Tibial nerve (tissue), 4 donors: ENCODE measurements at regions not wholly inside any gene's neighbourhood (a gene's known extent, or its start where the extent isn't known, plus 50 kb on each side); places are given as distances from the start of the nearest gene placed in this dataset.

Source experiments
- DNase-seq, 2 donors: peaks; one replicate each; pipeline ENCODE4 v3.0.0-alpha.2; 2019; ENCODE audit warnings: low spot score in 2 of 2
- H3K27ac ChIP-seq, 4 donors: fragments of 200-600 bp; sonication (generic) in 3 of 4; one replicate each; pipeline ENCODE4 v1.5.1; 2017 to 2019; ENCODE audit warnings: mild to moderate bottlenecking in 1 of 4
- H3K27me3 ChIP-seq, 2 donors: fragments of 200-600 bp; sonication (generic) in 1 of 2; one replicate each; pipeline versions ENCODE4 v1.5.1 to v1.6.0; 2017 to 2019
- H3K36me3 ChIP-seq, 3 donors: fragments of 200-600 bp; sonication (generic); one replicate each; pipeline ENCODE4 v1.5.1; 2018 to 2019
- H3K4me1 ChIP-seq, 4 donors: fragments of 200-600 bp; sonication (generic) in 3 of 4; one replicate each; pipeline ENCODE4 v1.5.1; 2017 to 2019
- H3K4me3 ChIP-seq, 4 donors: fragments of 200-600 bp; sonication (generic) in 3 of 4; one replicate each; pipeline ENCODE4 v1.5.1; 2017 to 2019; ENCODE audit warnings: mild to moderate bottlenecking in 1 of 4, moderate library complexity in 1 of 4
- H3K9me3 ChIP-seq, 4 donors: fragments of 200-600 bp; sonication (generic) in 3 of 4; one replicate each; pipeline ENCODE4 v1.5.1; 2017 to 2019
- EP300 ChIP-seq, 2 donors: sonication (generic); formaldehyde crosslinking; IDR thresholded peaks; one replicate each; pipeline ENCODE4 v1.6.1; 2017; ENCODE audit warnings: antibody characterized with exemption in 2 of 2, mild to moderate bottlenecking in 1 of 2
- POLR2A ChIP-seq, 2 donors: fragments of 450-650 bp; IDR thresholded peaks; one replicate each; pipeline ENCODE4 v1.6.1; 2017; ENCODE audit warnings: antibody characterized with exemption in 2 of 2, mild to moderate bottlenecking in 2 of 2, moderate library complexity in 2 of 2
- WGBS, 2 donors: methylation state at CpG; one replicate each; pipeline ENCODE4 v1.1.5; 2018; 5-methylcytosine and 5-hydroxymethylcytosine counted together
- TF ChIP-seq, protein P1 (sequence below), 5 experiments: fragments of 200-600 bp in 3 of 5; fragments of 450-650 bp in 2 of 5; sonication (generic) in 3 of 5; IDR thresholded peaks; one replicate each; pipeline ENCODE4 v1.5.1; 2016 to 2019; ENCODE audit warnings: antibody characterized with exemption in 5 of 5, mild to moderate bottlenecking in 3 of 5, moderate library complexity in 2 of 5

GRCh38 chr20:19112828-19113227 is 99.6 kb upstream of the SLC24A3 start:
- Histone ChIP-seq H3K27ac (no peak overlapping the region), H3K4me3 (no peak overlapping the region), H3K9me3 (no peaks in the 10 kb centered on the region), H3K4me1 (no peaks in the 10 kb centered on the region), H3K27me3 (no peaks in the 10 kb centered on the region), H3K36me3 (no peaks in the 10 kb centered on the region)
- 41 to 78% methylated on average over 2 of the region's 2 CpGs for WGBS, 2 donors
- DNase-seq, result no peak
- TF ChIP-seq POLR2A (IDR thresholded peaks at IDR 0.05), result no peak
- TF ChIP-seq, protein P1, sequence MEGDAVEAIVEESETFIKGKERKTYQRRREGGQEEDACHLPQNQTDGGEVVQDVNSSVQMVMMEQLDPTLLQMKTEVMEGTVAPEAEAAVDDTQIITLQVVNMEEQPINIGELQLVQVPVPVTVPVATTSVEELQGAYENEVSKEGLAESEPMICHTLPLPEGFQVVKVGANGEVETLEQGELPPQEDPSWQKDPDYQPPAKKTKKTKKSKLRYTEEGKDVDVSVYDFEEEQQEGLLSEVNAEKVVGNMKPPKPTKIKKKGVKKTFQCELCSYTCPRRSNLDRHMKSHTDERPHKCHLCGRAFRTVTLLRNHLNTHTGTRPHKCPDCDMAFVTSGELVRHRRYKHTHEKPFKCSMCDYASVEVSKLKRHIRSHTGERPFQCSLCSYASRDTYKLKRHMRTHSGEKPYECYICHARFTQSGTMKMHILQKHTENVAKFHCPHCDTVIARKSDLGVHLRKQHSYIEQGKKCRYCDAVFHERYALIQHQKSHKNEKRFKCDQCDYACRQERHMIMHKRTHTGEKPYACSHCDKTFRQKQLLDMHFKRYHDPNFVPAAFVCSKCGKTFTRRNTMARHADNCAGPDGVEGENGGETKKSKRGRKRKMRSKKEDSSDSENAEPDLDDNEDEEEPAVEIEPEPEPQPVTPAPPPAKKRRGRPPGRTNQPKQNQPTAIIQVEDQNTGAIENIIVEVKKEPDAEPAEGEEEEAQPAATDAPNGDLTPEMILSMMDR (IDR thresholded peaks at IDR 0.05), result no peak
- no peak for TF ChIP-seq EP300 (IDR thresholded peaks at IDR 0.05)

- no peaks in the 10 kb centered on the region for H3K27me3 ChIP-seq
- no peaks in the 10 kb centered on the region for H3K36me3 ChIP-seq
- H3K4me1 ChIP-seq, result no peaks in the 10 kb centered on the region
- no peaks in the 10 kb centered on the region for H3K9me3 ChIP-seq
- TF ChIP-seq, protein P1 (IDR thresholded peaks at IDR 0.05), result no peak
- no peak for TF ChIP-seq POLR2A (IDR thresholded peaks at IDR 0.05)
- TF ChIP-seq EP300 (IDR thresholded peaks at IDR 0.05), result no peak
- DNase-seq, result no peak
- H3K4me3 ChIP-seq, result no peak overlapping the region
- no peak overlapping the region for H3K27ac ChIP-seq
- WGBS, 2 donors, result 83 to 89% methylated on average over 5 of the region's 5 CpGs
These were observed 99.0 kb upstream of the SLC24A3 start for GRCh38 chr20:19113343-19113930.

DNA sequence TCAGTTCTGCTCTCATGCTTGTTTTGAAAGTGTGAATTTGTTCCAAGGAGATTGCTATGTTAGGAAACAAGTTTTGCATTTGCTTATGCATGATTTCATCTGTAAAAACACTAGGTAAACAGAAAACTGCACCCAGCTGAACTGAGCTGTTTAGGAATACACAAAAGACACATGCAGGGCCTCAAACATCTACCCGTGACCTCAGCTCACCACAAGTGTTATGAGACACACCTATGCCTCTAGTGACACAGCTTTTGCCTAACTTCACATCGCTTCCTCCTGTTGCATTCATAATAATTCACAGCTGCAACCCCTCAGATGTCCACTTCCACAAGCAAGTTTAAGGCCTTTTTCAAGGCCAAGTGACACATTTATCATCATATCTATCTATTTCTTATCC is 98.0 kb upstream of the SLC24A3 start:
- TF ChIP-seq POLR2A (IDR thresholded peaks at IDR 0.05) (no peak), EP300 (IDR thresholded peaks at IDR 0.05) (no peak)
- TF ChIP-seq, protein P1 (IDR thresholded peaks at IDR 0.05), result no peak
- 77 to 79% methylated on average over 2 of the region's 2 CpGs for WGBS, 2 donors
- no peaks in the 10 kb centered on the region for H3K4me1 ChIP-seq
- DNase-seq, result no peak
- no peaks in the 10 kb centered on the region for H3K9me3 ChIP-seq
- no peak overlapping the region for H3K4me3 ChIP-seq
- H3K27ac ChIP-seq, result no peak overlapping the region
- no peaks in the 10 kb centered on the region for H3K27me3 ChIP-seq
- H3K36me3 ChIP-seq, result no peaks in the 10 kb centered on the region

DNA sequence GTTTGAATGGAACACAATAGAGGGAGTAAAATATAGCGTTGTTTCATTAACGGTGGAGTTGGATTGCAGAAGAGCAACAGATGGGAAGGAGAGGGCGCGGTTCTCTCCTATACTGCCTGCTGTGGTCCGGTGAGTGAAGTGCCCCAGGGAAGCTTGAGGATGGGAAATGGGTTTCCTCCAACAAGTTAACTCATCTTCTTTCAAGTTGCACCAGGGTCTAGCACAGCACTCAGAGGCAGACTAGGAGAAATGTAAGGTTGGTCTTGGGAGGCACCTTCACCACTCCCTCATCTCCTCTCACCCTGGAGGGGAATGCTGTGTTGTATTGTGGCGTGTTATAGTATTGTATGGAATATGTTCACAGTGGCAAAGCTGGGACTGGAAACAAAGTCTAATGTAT is 96.9 kb upstream of the SLC24A3 start:
- H3K27ac ChIP-seq, result no peak overlapping the region
- DNase-seq, result no peak
- TF ChIP-seq EP300 (IDR thresholded peaks at IDR 0.05) (no peak), POLR2A (IDR thresholded peaks at IDR 0.05) (no peak)
- TF ChIP-seq, protein P1 (IDR thresholded peaks at IDR 0.05), result no peak
- H3K9me3 ChIP-seq, result no peaks in the 10 kb centered on the region
- H3K36me3 ChIP-seq, result no peaks in the 10 kb centered on the region
- no peak overlapping the region for H3K4me3 ChIP-seq
- WGBS, 2 donors, result 91% methylated on average over 6 of the region's 6 CpGs
- H3K4me1 ChIP-seq, result no peaks in the 10 kb centered on the region
- H3K27me3 ChIP-seq, result no peaks in the 10 kb centered on the region

DNA sequence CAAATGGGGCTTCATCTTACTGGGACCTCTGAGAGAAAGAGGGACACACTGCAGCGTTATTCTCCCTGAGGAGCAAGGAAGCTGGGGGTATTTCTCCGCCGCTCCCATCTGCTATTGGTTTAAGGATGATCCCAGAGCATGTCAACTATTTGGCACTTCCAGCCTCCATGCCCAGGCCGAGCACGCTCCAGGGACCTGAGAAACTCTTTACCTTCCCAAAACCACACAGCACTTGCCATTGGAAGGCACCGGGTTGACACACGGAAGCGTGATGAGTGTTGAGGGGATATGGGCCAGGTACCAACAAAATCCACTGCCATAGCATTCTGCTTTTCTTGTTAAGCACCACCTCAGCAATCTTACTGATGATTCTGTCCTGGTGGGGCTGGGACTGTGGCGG is 92.4 kb upstream of the SLC24A3 start:
- Histone ChIP-seq H3K36me3 (no peaks in the 10 kb centered on the region), H3K27ac (no peak overlapping the region), H3K9me3 (no peaks in the 10 kb centered on the region), H3K27me3 (no peaks in the 10 kb centered on the region), H3K4me1 (no peaks in the 10 kb centered on the region), H3K4me3 (no peak overlapping the region)
- no peak for DNase-seq
- TF ChIP-seq POLR2A (IDR thresholded peaks at IDR 0.05), result no peak
- no peak for TF ChIP-seq EP300 (IDR thresholded peaks at IDR 0.05)
- TF ChIP-seq, protein P1 (IDR thresholded peaks at IDR 0.05), result no peak
- 86 to 88% methylated on average over 9 of the region's 9 CpGs for WGBS, 2 donors
